Pulmonary artery endothelial cell (primary cell): ENCODE measurements at regions not wholly inside any gene's neighbourhood (a gene's known extent, or its start where the extent isn't known, plus 50 kb on each side); places are given as distances from the start of the nearest gene placed in this dataset.

Source experiments
- DNase-seq: peaks from one replicate; pipeline ENCODE4 v3.0.0-alpha.2; 2011; ENCODE audit warnings: low read depth, low spot score

DNA sequence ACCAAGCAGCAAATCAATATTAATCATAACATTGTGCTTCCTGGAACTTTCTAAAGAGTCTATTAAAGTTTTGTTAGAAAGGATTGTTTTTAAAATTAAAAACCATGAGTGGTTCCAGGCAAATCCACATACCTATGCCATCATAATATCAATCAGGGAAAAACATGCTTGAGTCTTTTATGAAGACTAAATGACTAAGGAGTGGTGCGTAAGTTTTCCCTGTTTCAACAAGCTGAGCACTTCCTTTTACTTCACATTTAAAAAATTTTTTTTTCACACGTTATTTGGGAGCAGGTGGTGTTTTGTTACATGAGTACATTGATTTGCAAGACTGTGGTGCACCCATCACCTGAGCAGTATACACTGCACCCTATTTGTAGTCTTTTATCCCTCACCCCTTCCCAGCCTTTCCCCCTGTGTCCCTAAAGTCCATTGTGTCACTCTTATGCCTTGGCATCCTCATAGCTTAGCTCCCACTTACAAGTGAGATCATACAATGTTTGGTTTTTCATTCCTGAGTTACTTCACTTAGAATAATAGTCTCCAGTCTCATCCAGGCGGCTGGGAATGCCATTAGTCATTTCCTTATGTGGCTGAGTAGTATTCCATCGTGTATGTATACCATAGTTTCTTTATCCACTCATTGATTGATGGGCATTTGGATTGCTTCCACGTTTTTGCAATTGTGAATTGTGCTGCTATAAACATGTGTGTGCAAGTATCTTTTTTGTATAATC, 1190.3 kb upstream of the RAG2 start:
- peak; percentile 44 for DNase-seq

DNA sequence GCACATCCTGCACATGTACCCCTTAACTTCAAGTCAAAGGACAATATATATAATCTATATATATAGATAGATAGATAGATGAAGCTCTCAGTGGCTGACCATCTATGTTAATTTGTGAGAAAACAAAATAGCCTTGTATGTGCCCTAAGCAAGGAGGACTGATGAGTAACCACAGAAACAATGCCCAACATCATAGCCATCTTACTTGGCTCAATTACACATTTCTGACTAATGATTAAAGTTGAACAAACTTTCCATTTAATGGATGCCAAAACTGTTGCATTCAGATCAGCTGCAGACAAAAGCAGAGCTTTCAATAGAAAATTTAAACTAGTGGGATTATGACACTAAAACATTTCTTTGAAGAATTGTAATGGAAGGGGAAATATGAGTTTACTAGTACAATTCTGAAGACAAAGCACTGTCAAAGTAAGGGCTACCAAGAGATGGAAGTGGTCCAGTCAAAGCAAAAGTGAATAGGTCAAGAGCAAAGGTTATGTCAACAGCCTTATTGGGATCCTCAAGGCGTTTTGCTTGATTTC, 1188.2 kb upstream of the RAG2 start:
- DNase-seq: no peak

DNA sequence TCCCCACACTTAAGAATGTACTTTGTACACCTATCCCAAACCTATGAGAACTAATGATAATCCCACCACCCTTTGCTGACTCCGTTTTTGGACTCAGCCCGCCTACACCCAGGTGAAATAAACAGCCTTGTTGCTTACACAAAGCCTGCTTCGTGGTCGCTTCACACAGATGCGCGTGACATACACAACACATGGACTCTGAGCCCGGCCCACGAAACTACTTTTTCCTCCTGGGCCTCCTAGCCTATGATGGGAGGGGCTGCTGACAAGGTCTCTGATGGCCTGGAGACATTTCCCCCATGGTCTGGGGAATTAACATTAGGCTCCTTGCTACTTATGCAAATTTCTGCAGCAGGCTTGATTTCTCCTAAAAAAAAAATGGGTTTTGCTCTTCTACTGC, 1176.4 kb upstream of the RAG2 start:
- DNase-seq: no peak

DNA sequence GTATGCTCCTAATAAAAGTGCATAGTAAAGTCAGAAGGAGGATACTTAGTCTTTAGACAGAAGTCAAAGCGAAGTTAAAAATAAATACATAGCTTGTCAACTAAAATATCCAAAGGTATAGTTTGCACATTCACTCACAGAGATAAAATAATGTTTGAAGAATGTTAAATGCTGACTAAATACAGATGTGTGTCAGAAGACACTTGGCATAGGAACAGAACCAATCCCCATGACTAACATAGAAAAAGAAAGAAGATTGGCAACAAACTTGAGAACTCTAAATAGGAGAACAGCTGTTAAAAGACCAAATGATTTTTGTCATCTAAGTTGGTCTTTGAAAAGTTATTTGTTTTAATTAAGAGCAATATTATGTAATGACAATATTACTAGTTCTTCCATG, 1172.1 kb upstream of the RAG2 start:
- DNase-seq: no peak

DNA sequence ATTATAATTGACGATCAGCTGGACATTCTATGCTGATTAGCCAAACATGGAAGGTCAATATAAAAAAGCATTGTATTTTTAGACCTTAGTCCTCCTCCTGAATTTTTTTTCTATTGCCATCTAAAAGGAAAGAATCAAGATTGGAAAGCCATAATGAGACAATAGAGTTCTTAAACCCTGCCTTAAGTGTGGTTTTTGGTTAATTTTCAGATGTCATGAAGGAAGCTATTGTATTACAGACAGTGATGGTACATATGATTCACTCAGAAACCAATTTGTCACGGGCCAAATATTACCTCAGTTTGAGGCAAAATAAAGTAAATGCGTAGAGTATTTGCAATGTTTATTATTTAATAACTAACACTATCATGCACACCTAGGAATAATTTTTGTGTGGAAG, 1164.0 kb upstream of the RAG2 start:
- DNase-seq: no peak

DNA sequence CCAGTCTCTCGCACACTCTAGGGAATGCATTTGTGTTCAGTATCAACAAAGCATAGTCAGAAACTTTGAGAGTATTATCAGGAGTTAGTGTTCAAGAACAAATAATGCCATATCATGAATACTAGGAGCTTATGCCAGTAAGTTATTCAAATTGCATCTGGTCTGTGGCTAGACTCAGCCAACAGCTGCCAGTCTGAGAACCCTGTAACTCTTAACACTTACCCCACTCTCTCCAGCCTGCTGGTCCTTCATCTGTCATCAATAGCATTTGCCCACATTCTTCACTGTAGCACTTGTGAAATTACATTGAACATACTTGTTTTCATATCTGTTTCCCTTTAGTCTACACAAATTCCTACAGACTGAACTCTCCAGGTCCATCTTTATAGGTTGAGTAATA, 1157.5 kb upstream of the RAG2 start:
- no peak for DNase-seq

DNA sequence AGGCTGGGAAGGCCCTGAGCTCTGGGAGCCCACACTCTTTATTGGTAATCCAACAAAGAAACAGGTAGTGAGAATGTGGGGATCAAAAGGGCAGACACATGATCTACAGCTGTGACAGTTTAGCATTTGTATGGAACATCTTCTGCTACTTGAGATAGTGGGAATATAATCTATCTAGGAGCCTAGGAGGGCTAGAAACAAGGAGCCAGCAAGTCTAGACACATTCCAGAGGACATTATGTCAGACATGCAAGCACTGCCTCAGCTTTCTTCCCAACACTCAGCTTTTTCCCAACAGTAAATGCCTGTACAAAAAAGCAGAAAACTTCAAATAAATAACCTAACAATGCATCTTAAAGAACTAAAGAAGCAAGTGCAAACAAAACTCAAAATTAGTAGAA, 1150.6 kb upstream of the RAG2 start:
- DNase-seq: no peak

DNA sequence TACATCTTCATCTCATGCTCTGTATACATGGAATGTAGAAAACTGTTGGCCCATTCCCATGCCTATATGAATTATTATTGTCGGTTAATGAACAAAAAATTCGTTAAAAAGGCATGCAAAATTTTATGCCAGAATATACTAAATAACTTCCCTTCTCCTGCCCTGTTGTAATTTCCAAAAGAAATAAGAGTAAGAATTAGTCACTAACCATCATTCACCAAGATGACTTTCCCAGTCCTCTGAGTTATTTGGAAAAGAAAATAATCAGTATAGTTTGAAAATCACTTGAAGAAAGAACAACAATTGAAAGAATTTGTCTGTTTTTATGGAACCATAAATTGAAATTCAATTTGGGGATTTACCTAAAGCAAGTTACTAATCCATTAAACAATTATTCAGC, 1149.1 kb upstream of the RAG2 start:
- no peak for DNase-seq

DNA sequence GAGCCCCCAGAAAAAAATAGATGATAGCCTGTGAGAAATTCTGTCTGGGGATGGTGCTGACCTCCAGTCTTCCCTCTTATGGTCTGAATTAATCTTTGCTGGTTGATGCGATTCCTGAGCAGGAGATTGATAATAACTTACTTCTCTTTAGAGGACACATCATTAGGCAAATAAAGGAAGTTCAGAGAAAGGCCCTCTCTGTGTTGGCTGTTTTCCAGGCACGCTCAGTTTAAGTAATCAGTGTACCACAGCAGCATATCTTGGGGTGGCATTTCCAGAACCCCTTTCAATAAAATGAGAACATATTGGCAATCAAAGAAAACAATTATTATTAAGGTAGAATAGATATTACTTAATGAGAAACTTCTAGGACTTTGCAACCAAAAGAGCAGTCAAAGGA, 1129.3 kb upstream of the RAG2 start:
- no peak for DNase-seq

DNA sequence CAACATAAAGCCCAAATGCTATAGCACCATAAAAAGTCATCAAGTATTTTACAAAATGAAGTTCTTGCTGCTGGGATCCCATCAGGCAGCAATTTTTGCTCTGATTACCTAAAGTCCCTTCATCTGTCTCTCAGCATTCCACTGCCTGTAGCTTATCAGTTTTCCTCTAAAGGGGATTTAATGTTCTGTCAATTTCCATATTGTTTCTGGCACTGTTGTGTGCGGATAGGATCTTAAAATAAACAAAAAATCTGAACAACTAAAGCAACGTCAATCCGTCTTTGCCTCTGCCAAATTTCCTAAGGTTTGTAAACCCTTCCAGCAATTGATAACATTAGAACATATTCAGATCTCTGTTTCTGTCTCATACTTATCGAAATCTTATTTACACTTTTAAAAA, 1126.3 kb upstream of the RAG2 start:
- no peak for DNase-seq

DNA sequence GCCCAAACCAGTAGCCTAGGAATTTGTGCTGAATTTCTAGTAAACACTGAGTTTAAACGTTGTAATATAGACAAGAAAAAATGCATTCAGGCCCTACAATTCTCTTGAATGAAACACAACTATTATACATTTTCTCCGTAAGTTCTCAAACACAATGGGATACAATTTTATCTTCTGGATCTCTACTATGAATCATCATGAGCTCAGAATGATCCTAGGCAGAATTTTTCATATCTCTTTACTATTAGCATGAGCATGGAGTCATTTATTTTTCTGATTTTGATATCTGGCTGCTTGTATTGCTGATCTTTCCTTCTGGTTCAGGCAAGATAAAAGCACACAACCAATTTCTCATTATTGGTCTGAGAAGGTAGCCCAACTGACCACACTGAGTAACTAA, 1123.4 kb upstream of the RAG2 start:
- no peak for DNase-seq

DNA sequence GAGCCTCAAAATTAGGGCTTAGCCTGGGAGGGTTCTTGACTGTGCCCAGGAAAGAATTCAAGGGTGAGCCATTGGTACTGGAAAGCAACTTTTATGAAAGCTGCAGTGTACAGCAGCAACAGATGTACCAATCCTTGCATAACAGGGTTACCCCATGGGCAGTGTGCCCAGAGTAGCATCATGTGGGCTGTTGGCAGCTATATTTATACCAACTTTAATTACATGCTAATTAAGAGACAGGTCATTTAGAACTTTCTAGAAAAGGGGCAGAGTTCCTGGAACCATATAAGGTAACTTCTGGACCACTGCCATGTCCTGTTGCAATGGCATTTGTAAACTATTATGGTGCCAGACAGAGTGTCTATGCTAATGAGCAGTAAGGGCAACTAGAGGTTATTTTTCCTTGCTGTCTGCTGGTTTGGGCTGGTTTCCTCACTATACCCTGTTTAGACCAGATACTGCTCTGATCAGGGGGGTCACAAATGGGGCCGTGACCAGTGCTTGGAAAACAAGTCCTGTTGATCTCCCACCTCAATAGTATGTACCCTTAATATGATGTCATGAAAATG, 1120.5 kb upstream of the RAG2 start:
- DNase-seq: no peak

DNA sequence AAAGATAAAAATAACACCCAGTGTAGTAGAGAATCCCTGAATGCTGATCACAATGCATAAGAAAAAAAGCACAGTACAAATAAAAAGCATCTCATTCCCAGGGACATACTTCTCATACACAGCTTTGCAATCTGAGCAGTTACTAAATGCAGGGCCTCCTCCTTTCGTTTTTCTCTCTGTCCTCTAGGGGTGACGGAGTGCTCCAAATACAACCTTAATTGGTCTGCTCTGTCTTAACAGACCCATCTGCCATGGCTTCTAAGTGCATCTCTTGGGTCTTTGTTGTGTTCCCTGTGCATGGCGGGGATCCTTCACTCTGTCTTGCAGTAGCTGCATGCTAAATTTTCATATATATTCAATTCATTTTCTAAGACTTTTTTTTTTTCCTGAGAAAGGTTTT, 1114.2 kb upstream of the RAG2 start:
- no peak for DNase-seq

DNA sequence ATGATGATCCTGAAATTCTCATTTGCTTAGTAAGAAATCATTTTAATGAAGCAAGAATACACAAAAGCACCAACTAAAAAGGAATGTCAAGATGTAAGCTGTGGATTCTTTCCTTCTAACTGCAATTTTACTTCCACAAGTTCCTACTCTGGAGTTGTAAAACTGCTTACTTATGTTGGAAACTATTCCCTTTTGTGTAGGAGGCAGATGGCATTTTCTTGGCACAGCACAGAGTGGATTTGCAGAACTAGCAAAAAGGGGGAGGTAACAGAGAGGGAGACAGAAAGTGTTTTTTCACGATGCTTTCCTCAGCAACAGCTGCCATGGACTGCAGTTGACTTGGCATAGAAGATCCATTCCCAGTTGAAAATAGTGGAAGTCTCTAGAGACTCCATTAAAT, 1112.0 kb upstream of the RAG2 start:
- DNase-seq: no peak

DNA sequence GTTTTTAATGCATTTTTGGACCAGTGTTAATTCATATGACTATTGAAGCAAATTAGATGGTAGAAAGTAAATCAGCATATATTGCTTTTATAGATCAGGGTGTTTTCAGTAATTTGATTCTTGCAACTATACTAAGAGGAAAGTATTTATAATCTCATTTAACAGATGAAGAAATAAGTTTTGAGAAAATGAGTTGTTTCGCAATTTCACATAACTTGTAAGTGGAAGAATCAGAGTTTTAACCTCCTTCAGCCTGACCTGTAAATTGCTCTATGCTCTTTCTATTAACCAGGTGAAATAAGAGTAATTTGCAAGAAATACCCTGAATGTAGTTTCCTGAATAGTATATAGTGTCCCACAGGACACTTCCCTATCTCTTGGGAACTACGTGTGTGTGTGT, 1106.8 kb upstream of the RAG2 start:
- no peak for DNase-seq

DNA sequence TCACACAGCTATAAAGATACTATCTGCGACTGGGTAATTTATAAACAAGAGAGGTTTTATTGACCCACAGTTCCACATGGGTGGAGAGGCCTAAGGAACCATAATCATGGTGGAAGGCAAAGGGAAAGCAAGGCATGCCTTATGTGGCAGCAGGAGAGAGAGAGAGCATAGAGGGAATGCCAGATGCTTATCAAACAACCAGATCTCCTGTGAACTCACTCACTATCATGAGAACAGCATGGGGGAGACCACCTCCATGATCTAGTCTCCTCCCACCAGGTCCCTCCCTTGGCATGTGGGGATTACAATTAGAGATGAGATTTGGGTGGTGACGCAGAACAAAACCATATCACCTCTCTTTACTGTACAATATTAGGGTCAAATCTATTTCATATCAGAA, 1101.6 kb upstream of the RAG2 start:
- DNase-seq: no peak

DNA sequence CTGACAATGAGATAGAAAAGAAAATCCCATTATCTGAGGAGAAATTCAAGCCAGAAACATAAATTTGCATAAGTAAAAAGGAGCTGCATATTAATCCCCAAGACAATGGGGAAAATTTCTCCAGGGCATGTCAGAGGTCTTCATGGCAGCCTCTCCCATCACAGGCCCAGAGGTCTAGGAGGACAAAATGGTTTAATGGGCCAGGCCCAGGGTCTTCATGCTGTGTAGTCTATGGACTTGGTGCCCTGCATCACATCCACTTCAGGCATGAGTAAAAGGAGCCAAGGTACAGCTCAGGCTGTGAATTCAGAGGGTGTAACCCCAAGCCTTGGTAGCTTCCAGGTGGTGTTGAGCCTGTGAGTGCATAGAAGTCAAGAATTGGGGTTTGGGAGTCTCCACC, 1097.2 kb upstream of the RAG2 start:
- DNase-seq: no peak

DNA sequence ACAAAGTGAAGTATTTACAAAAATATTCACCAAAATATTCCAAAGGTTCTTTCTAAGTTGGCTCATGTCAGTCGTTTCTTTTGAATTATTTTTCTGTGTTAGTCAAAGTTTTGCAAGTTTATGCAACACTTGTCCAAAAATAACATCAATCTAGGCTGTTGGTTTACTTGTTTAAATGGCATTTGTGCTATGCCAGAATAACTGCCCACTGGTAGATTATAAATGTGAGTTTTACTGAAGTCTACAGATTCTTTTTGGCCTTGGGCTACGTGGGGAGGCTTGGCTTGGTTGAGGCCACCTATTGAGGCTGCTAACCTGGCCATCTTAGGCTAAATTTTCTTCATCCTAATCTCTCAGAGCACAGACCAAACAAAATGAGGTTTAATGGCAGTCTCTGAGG, 1091.9 kb upstream of the RAG2 start:
- DNase-seq: no peak

DNA sequence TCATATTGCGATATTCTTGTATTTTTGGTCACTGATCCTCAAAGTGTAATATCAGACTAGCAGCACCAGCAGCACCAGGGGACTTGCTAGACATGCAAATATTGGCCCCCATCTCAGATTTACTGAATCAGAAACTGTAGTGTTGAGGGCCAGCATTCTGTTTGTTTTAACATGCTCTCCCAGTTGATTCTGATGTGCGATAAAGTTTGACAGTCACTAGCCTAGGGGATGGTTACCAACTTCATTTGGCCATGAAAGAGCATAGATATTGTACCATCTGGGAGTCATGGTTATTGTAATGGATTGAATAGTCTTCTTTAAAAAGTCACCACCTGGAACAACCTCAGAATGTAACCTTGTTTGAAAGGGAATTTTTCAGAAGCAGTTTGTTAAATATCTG, 1090.4 kb upstream of the RAG2 start:
- DNase-seq: no peak

DNA sequence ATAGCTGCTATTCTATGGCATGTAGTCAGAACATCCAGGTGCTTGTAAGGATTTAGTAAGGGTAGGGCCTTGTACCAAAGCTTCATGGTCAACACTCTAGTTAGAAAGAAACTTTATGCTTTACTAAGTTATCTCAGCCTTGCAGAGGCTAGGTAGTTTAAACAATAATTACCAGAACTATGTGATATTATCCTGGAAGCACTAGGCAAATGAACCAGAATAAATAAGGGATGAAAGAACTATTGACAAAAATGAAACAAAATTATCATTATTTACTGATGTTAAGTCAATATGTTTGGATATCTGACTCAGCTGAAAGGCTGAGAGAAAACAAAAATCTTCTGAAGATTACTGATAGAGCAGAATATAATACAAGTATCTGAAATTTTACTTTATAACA, 1089.1 kb upstream of the RAG2 start:
- no peak for DNase-seq

DNA sequence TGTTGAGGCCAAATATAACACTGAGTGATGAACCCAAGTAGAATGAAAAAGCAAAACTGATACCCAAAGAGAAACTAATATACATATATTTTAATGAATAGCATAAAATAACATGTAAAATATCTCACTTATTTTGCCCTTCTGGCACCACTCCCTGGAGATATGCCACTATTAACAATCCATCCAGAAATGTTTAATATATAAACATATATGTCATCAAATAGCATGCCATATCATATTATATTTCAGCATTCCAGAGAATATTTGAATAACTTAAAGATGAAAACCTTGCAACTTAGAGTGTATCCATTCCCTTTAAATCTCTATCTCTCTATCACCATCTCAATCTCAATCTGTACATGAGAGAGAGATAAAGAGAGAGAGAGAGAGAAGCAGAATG, 1073.3 kb upstream of the RAG2 start:
- DNase-seq: no peak

DNA sequence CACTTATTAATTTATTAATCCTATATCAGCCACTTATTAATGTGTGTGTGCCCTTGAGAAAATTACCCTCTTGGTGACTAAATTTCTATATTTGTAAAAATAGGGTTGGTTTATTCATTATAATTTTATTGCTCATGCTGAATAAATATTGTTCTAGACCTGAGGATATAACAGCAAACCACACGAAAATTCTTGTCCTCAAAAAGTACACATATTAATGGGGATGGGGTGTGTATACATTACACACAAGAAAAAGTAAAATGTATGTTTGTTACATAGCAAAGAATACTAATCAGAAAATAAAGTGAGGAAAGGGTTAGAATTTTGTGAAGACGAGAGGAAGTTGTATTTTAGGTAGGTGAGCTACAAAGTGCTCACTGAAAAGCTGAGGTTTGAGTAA, 1068.9 kb upstream of the RAG2 start:
- DNase-seq: no peak

DNA sequence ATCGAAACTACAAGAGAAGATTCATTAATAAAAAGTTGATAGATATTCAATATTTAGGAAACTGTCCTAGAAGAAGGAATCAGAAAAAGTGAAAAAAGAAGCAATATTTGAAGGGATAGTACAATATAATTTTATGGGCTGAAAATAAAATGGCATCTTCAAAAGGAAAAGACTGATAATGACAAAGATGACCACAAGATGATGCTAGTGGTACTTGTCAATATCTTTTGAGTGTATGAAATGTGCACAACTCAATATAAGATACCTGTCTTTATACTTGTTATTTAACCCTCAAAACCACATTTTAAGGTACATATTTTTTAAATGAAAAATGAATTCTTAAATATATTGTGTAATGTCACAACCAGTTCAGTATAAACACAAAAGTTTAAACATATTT, 1059.6 kb upstream of the RAG2 start:
- DNase-seq: no peak

DNA sequence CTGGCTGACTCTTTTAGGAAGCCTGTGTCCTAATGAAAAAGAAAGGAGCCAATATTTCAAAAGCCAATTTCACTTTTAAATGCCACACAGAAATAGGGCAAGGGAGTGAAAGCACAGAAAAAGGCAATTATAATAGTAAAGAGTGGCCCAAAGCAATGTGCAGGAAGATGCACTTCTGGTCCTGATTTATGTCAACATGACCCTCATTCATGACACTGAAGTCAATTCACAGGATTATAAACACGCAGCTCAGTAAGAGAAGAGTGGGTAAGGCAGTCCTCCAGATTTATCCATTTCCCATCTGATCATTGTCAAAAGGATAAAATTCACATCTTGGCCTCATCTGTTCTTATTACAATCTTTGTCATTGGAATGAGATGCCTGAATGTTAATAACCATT, 1049.7 kb upstream of the RAG2 start:
- DNase-seq: no peak
